CD4-positive, alpha-beta T cell (primary cell): ENCODE measurements at regions not wholly inside any gene's neighbourhood (a gene's known extent, or its start where the extent isn't known, plus 50 kb on each side); places are given as distances from the start of the nearest gene placed in this dataset.

ENCODE experiments used
- ATAC-seq: fragments of 200-7000 bp; cut with Tn5 transposase; one replicate; pipeline ENCODE4 v1.10.0; 2022; ENCODE audit warnings: mild to moderate bottlenecking; ENCODE audit not compliant: poor library complexity
- CTCF ChIA-PET: fragments of 350-600 bp; sonication (Branson Sonifier 250); formaldehyde crosslinking; loops from one replicate; lab custom pipeline; 2021; ENCODE audit warnings: antibody characterized with exemption, inconsistent platforms; lab: Charles Lee
- POLR2A ChIA-PET: fragments of 350-600 bp; sonication (Branson Sonifier 250); formaldehyde crosslinking; loops from one replicate; lab custom pipeline; 2021; ENCODE audit warnings: antibody characterized with exemption, inconsistent platforms; lab: Charles Lee
- DNase-seq, 14 experiments: peaks; one replicate each; pipeline ENCODE4 v3.0.0-alpha.2; 2013 to 2020; ENCODE audit warnings: mixed read lengths in 2 of 14
- H3K27ac ChIP-seq, 2 donors: one replicate each; pipeline versions ENCODE4 v1.5.1 to v1.7.0; 2013; ENCODE audit warnings: low read length in 2 of 2, low read depth in 1 of 2, mild to moderate bottlenecking in 1 of 2
- H3K27me3 ChIP-seq, 2 experiments: 1 replicate in 1 of 2; 2 replicates in 1 of 2; pipeline versions ENCODE4 v1.6.1 to v1.7.0; 2013; ENCODE audit warnings: low read length in 2 of 2, control low read depth in 1 of 2, mild to moderate bottlenecking in 1 of 2, moderate library complexity in 1 of 2; ENCODE audit not compliant: insufficient read depth in 2 of 2, control insufficient read depth in 1 of 2
- H3K36me3 ChIP-seq: one replicate; pipeline ENCODE4 v1.6.1; 2013; ENCODE audit warnings: low read length, control low read depth; ENCODE audit not compliant: insufficient read depth
- H3K4me1 ChIP-seq: one replicate; pipeline ENCODE4 v1.6.1; 2013; ENCODE audit warnings: low read length, control low read depth; ENCODE audit not compliant: insufficient read depth
- H3K4me3 ChIP-seq: one replicate; pipeline ENCODE4 v1.5.1; 2013; ENCODE audit warnings: mild to moderate bottlenecking, low read length, moderate library complexity
- H3K9me3 ChIP-seq, 2 experiments: 1 replicate in 1 of 2; 2 replicates in 1 of 2; pipeline versions ENCODE4 v1.6.1 to v1.7.0; 2013; ENCODE audit warnings: low read length in 2 of 2, mild to moderate bottlenecking in 2 of 2, control low read depth in 1 of 2, moderate library complexity in 1 of 2; ENCODE audit not compliant: control insufficient read depth in 1 of 2, insufficient read depth in 1 of 2
- H3K27ac Mint-ChIP-seq: one replicate; pipeline ENCODE4 v1.8.0; 2020; ENCODE audit warnings: mixed read lengths
- H3K27me3 Mint-ChIP-seq: one replicate; pipeline ENCODE4 v1.8.0; 2021; ENCODE audit warnings: mixed read lengths
- H3K36me3 Mint-ChIP-seq: one replicate; pipeline ENCODE4 v1.8.0; 2021; ENCODE audit warnings: low read depth, mixed read lengths
- H3K4me1 Mint-ChIP-seq: one replicate; pipeline ENCODE4 v1.8.0; 2021; ENCODE audit warnings: low read depth, mixed read lengths
- H3K4me3 Mint-ChIP-seq: one replicate; pipeline ENCODE4 v1.8.0; 2020; ENCODE audit warnings: mild to moderate bottlenecking, mixed read lengths
- H3K9me3 Mint-ChIP-seq: one replicate; pipeline ENCODE4 v1.8.0; 2020; ENCODE audit warnings: mixed read lengths
- CTCF ChIP-seq: fragments of 200-600 bp; IDR thresholded peaks from one replicate; pipeline ENCODE4 v1.8.0; 2022; ENCODE audit warnings: antibody characterized with exemption, mild to moderate bottlenecking
- intact Hi-C, 2 experiments: fragments of 100-400 bp; cut with DNase I in 1 of 2; cut with micrococcal nuclease in 1 of 2; formaldehyde crosslinking; loops; one replicate each; pipeline versions ENCODE4 v1.15.1 to v1.9.0; 2023 to 2025; cut with DNase I, micrococcal nuclease

- no peaks in the 10 kb centered on the region for H3K4me1 Mint-ChIP-seq
- Histone ChIP-seq H3K4me1 (no peaks in the 10 kb centered on the region), H3K9me3 (no peaks in the 10 kb centered on the region), H3K36me3 (no peaks in the 10 kb centered on the region), H3K27ac (no peak overlapping the region), H3K27me3 (no peaks in the 10 kb centered on the region), H3K4me3 (no peak overlapping the region)
- ChIA-PET CTCF (no interaction called here), POLR2A (no interaction called here)
- no peak for DNase-seq
- H3K9me3 Mint-ChIP-seq = no peaks in the 10 kb centered on the region
- H3K27ac Mint-ChIP-seq = no peak overlapping the region
- TF ChIP-seq CTCF = no peak
- ATAC-seq = no peak
- H3K36me3 Mint-ChIP-seq = no peaks in the 10 kb centered on the region
- intact Hi-C loops = no loop called here
- no peak overlapping the region for H3K4me3 Mint-ChIP-seq
- H3K27me3 Mint-ChIP-seq = no peaks in the 10 kb centered on the region
Measured at GRCh38 chr6:48766349-48766748, 655.4 kb upstream of the PTCHD4 start.

GRCh38 chr6:48765352-48765961 is 654.5 kb upstream of the PTCHD4 start:
- Histone ChIP-seq H3K36me3 (no peaks in the 10 kb centered on the region), H3K9me3 (no peaks in the 10 kb centered on the region), H3K4me3 (no peak overlapping the region), H3K4me1 (no peaks in the 10 kb centered on the region), H3K27ac (no peak overlapping the region), H3K27me3 (no peaks in the 10 kb centered on the region)
- H3K36me3 Mint-ChIP-seq = no peaks in the 10 kb centered on the region
- no peak for ATAC-seq
- CTCF ChIA-PET = no interaction called here
- H3K27me3 Mint-ChIP-seq = no peaks in the 10 kb centered on the region
- TF ChIP-seq CTCF = no peak
- no peaks in the 10 kb centered on the region for H3K4me1 Mint-ChIP-seq
- H3K27ac Mint-ChIP-seq = no peak overlapping the region
- POLR2A ChIA-PET = no interaction called here
- no peaks in the 10 kb centered on the region for H3K9me3 Mint-ChIP-seq
- intact Hi-C loops = no loop called here
- H3K4me3 Mint-ChIP-seq = no peak overlapping the region
- DNase-seq = no peak

GRCh38 chr6:48764286-48765044 is 653.5 kb upstream of the PTCHD4 start:
- ATAC-seq = no peak
- H3K4me1 ChIP-seq = no peaks in the 10 kb centered on the region
- H3K27ac ChIP-seq = no peak overlapping the region
- H3K4me1 Mint-ChIP-seq = no peaks in the 10 kb centered on the region
- CTCF ChIA-PET = no interaction called here
- no peak overlapping the region for H3K4me3 ChIP-seq
- H3K36me3 ChIP-seq = no peaks in the 10 kb centered on the region
- no peaks in the 10 kb centered on the region for H3K9me3 ChIP-seq
- H3K27me3 ChIP-seq = no peaks in the 10 kb centered on the region
- no peak overlapping the region for H3K4me3 Mint-ChIP-seq
- H3K9me3 Mint-ChIP-seq = peaks cover 4% of the 10 kb centered on the region
- intact Hi-C loops = no loop called here
- DNase-seq = no peak
- POLR2A ChIA-PET = no interaction called here
- H3K27me3 Mint-ChIP-seq = no peaks in the 10 kb centered on the region
- no peak for TF ChIP-seq CTCF
- no peak overlapping the region for H3K27ac Mint-ChIP-seq
- no peaks in the 10 kb centered on the region for H3K36me3 Mint-ChIP-seq
